WTC11 (cell line): ENCODE measurements at regions not wholly inside any gene's neighbourhood (a gene's known extent, or its start where the extent isn't known, plus 50 kb on each side); places are given as distances from the start of the nearest gene placed in this dataset.

Experiments
- ATAC-seq: fragments of 200-7000 bp; cut with Tn5 transposase; 2 replicates; pipeline ENCODE4 v1.10.0; 2021; ENCODE audit warnings: mild to moderate bottlenecking, moderate library complexity
- CTCF ChIA-PET: fragments of 300-600 bp; sonication (Branson Sonifier 250); formaldehyde crosslinking; loops from one replicate; lab custom pipeline; 2021; ENCODE audit warnings: antibody characterized with exemption; lab: Charles Lee
- POLR2A ChIA-PET: fragments of 350-600 bp; sonication (Branson Sonifier 250); formaldehyde crosslinking; loops from one replicate; lab custom pipeline; 2021; ENCODE audit warnings: antibody characterized with exemption; lab: Charles Lee
- DNase-seq: peaks from one replicate; pipeline ENCODE4 v3.0.0; 2021; ENCODE audit warnings: low spot score
- H3K27ac Mint-ChIP-seq: 2 replicates; pipeline ENCODE4 v1.8.0; 2021; ENCODE audit warnings: mixed read lengths
- H3K27me3 Mint-ChIP-seq: 2 replicates; pipeline ENCODE4 v1.8.0; 2021; ENCODE audit warnings: low read depth, mild to moderate bottlenecking, moderate library complexity, mixed read lengths
- H3K36me3 Mint-ChIP-seq: 2 replicates; pipeline ENCODE4 v1.8.0; 2021; ENCODE audit warnings: mixed read lengths
- H3K4me1 Mint-ChIP-seq: 2 replicates; pipeline ENCODE4 v1.8.0; 2022; ENCODE audit warnings: mixed read lengths
- H3K4me3 Mint-ChIP-seq: 2 replicates; pipeline ENCODE4 v1.8.0; 2021; ENCODE audit warnings: mild to moderate bottlenecking, moderate library complexity, mixed read lengths
- H3K9me3 Mint-ChIP-seq: 2 replicates; pipeline ENCODE4 v1.8.0; 2021; ENCODE audit warnings: mixed read lengths
- ELF4 ChIP-seq: sonication (generic); formaldehyde crosslinking; IDR thresholded peaks from 2 replicates; pipeline ENCODE4 v1.8.1; 2022; ENCODE audit warnings: low read depth, mild to moderate bottlenecking, moderate library complexity, missing genetic modification reagents
- EMX1 ChIP-seq: fragments of 250-450 bp; sonication (Bioruptor Pico); IDR thresholded peaks from 2 replicates; pipeline ENCODE4 v1.8.0; 2021; ENCODE audit warnings: mild to moderate bottlenecking
- ESRRA ChIP-seq: sonication (generic); formaldehyde crosslinking; IDR thresholded peaks from 2 replicates; pipeline ENCODE4 v1.8.1; 2022; ENCODE audit warnings: mild to moderate bottlenecking, missing genetic modification reagents, borderline replicate concordance
- ETV6 ChIP-seq: sonication (generic); formaldehyde crosslinking; IDR thresholded peaks from 2 replicates; pipeline ENCODE4 v1.8.1; 2022; ENCODE audit warnings: mild to moderate bottlenecking, missing genetic modification reagents
- IRF2 ChIP-seq: sonication (generic); formaldehyde crosslinking; IDR thresholded peaks from 2 replicates; pipeline ENCODE4 v1.8.0; 2022; ENCODE audit warnings: low read depth, missing genetic modification reagents, borderline replicate concordance
- ZNF219 ChIP-seq: sonication (generic); formaldehyde crosslinking; IDR thresholded peaks from 2 replicates; pipeline ENCODE4 v1.8.0; 2023; ENCODE audit warnings: missing genetic modification reagents, mild to moderate bottlenecking, borderline replicate concordance
- ZNF281 ChIP-seq: sonication (generic); formaldehyde crosslinking; IDR thresholded peaks from 2 replicates; pipeline ENCODE4 v1.8.0; 2023; ENCODE audit warnings: mild to moderate bottlenecking, missing genetic modification reagents
- ZSCAN18 ChIP-seq: fragments of 250-450 bp; sonication (Bioruptor Pico); IDR thresholded peaks from 2 replicates; pipeline ENCODE4 v2.1.2; 2022; ENCODE audit warnings: mild to moderate bottlenecking, moderate library complexity
- TF ChIP-seq, protein P1 (sequence below): sonication (generic); formaldehyde crosslinking; IDR thresholded peaks from 2 replicates; pipeline ENCODE4 v1.8.1; 2022; ENCODE audit warnings: missing genetic modification reagents, borderline replicate concordance
- TF ChIP-seq, protein P2 (sequence below): sonication (generic); formaldehyde crosslinking; IDR thresholded peaks from 2 replicates; pipeline ENCODE4 v1.8.1; 2022; ENCODE audit warnings: low read depth, missing genetic modification reagents, borderline replicate concordance
- TF ChIP-seq, protein P3 (sequence below): fragments of 250-450 bp; sonication (Bioruptor Pico); IDR thresholded peaks from 2 replicates; pipeline ENCODE4 v1.9.0; 2021; ENCODE audit warnings: moderate library complexity, mild to moderate bottlenecking, inconsistent platforms, borderline replicate concordance
- TF ChIP-seq, protein P4 (sequence below): sonication (generic); formaldehyde crosslinking; IDR thresholded peaks from 2 replicates; pipeline ENCODE4 v1.8.1; 2023; ENCODE audit warnings: mild to moderate bottlenecking, moderate library complexity, missing genetic modification reagents

DNA sequence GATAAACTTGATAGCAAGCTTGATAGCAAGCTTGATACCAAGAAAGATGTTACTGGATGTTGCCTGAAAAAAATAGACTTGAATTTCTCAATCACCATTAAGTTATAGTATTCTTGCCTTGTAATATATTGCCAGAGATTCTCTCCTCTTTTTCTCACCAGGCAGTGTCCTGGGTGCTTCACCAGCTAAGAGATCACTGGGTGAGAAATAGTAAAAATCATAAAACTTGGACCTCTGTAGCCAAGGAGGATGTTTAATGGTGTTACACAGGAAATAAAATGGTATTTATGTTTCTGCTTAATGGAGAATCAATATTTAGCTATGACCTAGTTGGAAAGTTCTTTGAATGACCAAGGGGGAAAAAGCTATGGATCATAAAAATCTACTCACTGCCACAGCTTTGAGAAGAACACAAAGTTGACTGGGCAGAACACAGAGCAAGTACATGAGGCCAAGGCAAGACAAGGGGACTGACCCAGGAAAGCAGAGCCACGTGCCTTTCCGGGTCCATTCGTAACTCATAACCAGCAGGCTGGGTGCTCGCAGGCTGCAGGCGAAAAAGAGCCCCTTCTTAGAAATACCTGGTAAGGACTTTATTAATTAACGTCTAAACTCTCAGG is 129.4 kb upstream of the HNMT start:
- POLR2A ChIA-PET, result no interaction called here

DNA sequence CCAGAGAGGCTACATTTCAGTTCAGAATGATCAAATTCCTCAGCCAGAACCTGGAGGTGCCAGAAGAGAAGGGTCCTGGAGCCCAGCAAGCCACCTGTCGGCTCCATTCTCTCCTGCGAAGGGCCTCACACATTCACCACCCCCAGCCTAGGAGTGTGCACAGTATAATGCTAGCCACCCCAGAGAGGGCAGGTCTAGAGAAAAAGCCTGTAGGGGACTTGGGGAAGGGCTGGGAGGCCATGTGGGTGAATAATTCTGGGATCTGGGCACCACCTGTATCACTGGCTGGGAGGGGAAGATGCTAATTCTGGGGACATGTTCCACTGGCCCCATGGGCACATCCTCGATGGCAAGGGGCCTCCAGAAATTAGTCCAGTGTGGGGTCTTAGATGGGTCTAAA is 127.6 kb upstream of the HNMT start:
- no peak for DNase-seq
- ChIA-PET CTCF (no interaction called here), POLR2A (no interaction called here)
- Mint-ChIP-seq H3K36me3 (no peaks in the 10 kb centered on the region), H3K4me1 (peaks cover 16% of the 10 kb centered on the region), H3K4me3 (no peak overlapping the region), H3K27me3 (no peaks in the 10 kb centered on the region), H3K27ac (no peak overlapping the region), H3K9me3 (no peaks in the 10 kb centered on the region)
- TF ChIP-seq, protein P1, sequence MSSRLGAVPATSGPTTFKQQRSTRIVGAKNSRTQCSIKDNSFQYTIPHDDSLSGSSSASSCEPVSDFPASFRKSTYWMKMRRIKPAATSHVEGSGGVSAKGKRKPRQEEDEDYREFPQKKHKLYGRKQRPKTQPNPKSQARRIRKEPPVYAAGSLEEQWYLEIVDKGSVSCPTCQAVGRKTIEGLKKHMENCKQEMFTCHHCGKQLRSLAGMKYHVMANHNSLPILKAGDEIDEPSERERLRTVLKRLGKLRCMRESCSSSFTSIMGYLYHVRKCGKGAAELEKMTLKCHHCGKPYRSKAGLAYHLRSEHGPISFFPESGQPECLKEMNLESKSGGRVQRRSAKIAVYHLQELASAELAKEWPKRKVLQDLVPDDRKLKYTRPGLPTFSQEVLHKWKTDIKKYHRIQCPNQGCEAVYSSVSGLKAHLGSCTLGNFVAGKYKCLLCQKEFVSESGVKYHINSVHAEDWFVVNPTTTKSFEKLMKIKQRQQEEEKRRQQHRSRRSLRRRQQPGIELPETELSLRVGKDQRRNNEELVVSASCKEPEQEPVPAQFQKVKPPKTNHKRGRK (CRISPR knock-in tag), result no peak
- TF ChIP-seq, protein P2, sequence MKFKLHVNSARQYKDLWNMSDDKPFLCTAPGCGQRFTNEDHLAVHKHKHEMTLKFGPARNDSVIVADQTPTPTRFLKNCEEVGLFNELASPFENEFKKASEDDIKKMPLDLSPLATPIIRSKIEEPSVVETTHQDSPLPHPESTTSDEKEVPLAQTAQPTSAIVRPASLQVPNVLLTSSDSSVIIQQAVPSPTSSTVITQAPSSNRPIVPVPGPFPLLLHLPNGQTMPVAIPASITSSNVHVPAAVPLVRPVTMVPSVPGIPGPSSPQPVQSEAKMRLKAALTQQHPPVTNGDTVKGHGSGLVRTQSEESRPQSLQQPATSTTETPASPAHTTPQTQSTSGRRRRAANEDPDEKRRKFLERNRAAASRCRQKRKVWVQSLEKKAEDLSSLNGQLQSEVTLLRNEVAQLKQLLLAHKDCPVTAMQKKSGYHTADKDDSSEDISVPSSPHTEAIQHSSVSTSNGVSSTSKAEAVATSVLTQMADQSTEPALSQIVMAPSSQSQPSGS (CRISPR knock-in tag), result no peak
- TF ChIP-seq ESRRA (CRISPR knock-in tag), result no peak
- no peak for ATAC-seq

More for the DNA sequence above, 129.4 kb upstream of the HNMT start:
- CTCF ChIA-PET, result no interaction called here
- Mint-ChIP-seq H3K27me3 (no peaks in the 10 kb centered on the region), H3K4me3 (no peak overlapping the region), H3K9me3 (no peaks in the 10 kb centered on the region), H3K4me1 (peaks cover 19% of the 10 kb centered on the region), H3K36me3 (no peaks in the 10 kb centered on the region), H3K27ac (no peak overlapping the region)
- TF ChIP-seq, protein P3, sequence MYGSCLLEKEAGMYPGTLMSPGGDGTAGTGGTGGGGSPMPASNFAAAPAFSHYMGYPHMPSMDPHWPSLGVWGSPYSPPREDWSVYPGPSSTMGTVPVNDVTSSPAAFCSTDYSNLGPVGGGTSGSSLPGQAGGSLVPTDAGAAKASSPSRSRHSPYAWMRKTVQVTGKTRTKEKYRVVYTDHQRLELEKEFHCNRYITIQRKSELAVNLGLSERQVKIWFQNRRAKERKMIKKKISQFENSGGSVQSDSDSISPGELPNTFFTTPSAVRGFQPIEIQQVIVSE (CRISPR knock-in tag), result no peak
- TF ChIP-seq, protein P4, sequence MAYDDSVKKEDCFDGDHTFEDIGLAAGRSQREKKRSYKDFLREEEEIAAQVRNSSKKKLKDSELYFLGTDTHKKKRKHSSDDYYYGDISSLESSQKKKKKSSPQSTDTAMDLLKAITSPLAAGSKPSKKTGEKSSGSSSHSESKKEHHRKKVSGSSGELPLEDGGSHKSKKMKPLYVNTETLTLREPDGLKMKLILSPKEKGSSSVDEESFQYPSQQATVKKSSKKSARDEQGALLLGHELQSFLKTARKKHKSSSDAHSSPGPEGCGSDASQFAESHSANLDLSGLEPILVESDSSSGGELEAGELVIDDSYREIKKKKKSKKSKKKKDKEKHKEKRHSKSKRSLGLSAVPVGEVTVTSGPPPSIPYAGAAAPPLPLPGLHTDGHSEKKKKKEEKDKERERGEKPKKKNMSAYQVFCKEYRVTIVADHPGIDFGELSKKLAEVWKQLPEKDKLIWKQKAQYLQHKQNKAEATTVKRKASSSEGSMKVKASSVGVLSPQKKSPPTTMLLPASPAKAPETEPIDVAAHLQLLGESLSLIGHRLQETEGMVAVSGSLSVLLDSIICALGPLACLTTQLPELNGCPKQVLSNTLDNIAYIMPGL (CRISPR knock-in tag), result no peak
- no peak for TF ChIP-seq ZSCAN18 (CRISPR knock-in tag)
- TF ChIP-seq, protein P2 (CRISPR knock-in tag), result no peak
- no peak for TF ChIP-seq IRF2 (CRISPR knock-in tag)
- no peak for TF ChIP-seq ZNF281
- no peak for TF ChIP-seq ELF4 (CRISPR knock-in tag)
- no peak for TF ChIP-seq ZNF219 (CRISPR knock-in tag)
- no peak for TF ChIP-seq ETV6 (CRISPR knock-in tag)
- TF ChIP-seq EMX1 (CRISPR knock-in tag), result no peak
- ATAC-seq (no peak), DNase-seq (no peak)
